HAP-1 (cell line): ENCODE measurements at regions not wholly inside any gene's neighbourhood (a gene's known extent, or its start where the extent isn't known, plus 50 kb on each side); places are given as distances from the start of the nearest gene placed in this dataset.
A peak's percentile ranks its signal among the peaks of the same experiment; 100 is the strongest.
"Not testable (repeated sequence)": the region's sequence is repeated elsewhere in the genome, so short reads cannot be mapped to it uniquely, and the experiment has no call there.

ENCODE experiments used
- DNase-seq, 2 experiments: peaks; one replicate each; pipeline ENCODE4 v3.0.0-alpha.2; 2016 to 2020; ENCODE audit warnings: low spot score in 2 of 2
- H3K27me3 ChIP-seq: fragments of 250-450 bp; sonication (Bioruptor Pico); 2 replicates; pipeline ENCODE4 v1.5.1; 2020; ENCODE audit warnings: low read depth, mild to moderate bottlenecking, moderate library complexity
- H3K36me3 ChIP-seq: fragments of 250-450 bp; sonication (Bioruptor Pico); replicated peaks from 2 replicates; pipeline ENCODE4 v1.5.1; 2020; ENCODE audit warnings: mild to moderate bottlenecking
- H3K4me1 ChIP-seq: fragments of 250-450 bp; sonication (Bioruptor Pico); 2 replicates; pipeline ENCODE4 v1.5.1; 2020; ENCODE audit warnings: mild to moderate bottlenecking
- H3K4me3 ChIP-seq: fragments of 250-450 bp; sonication (Bioruptor Pico); 2 replicates; pipeline ENCODE4 v1.5.1; 2020; ENCODE audit warnings: mild to moderate bottlenecking, moderate library complexity
- H3K9me3 ChIP-seq: fragments of 250-450 bp; sonication (Bioruptor Pico); 2 replicates; pipeline ENCODE4 v1.5.1; 2020; ENCODE audit warnings: mild to moderate bottlenecking, moderate library complexity
- in situ Hi-C: fragments of 300-500 bp; cut with MboI; formaldehyde crosslinking; loops from 3 replicates; pipeline ENCODE4 v1.14.3; 2020; ENCODE audit warnings: low sequenced_read_pairs, inconsistent platforms, mixed read lengths

DNA sequence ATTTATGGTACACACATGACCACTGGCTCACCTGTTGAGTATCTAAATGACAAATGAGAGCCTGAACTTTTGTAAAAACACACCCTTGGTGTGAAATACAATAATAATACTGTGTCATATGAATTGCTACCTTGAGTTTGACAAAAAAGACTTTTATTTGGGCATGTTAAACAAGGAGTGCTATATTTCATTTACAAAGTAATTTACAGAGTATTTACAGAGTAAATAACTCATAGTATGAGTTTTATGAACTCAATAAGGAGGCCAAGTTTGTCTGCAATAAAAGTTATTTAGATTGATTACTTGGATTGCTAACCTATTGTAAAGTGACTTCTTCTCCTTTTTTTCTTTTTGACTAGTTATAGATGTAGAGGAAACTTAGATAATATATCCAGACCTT lies 146.0 kb upstream of the NUDT12 start:
- no peaks in the 10 kb centered on the region for H3K36me3 ChIP-seq
- no peaks in the 10 kb centered on the region for H3K9me3 ChIP-seq
- no peak for DNase-seq
- H3K4me1 ChIP-seq = no peaks in the 10 kb centered on the region
- H3K27me3 ChIP-seq = no peaks in the 10 kb centered on the region
- in situ Hi-C loops = no loop called here
- no peak overlapping the region for H3K4me3 ChIP-seq

GRCh38 chr5:103706939-103707682 lies 144.5 kb upstream of the NUDT12 start:
- Histone ChIP-seq H3K36me3 (no peaks in the 10 kb centered on the region), H3K27me3 (no peaks in the 10 kb centered on the region), H3K9me3 (no peaks in the 10 kb centered on the region), H3K4me1 (no peaks in the 10 kb centered on the region), H3K4me3 (no peak overlapping the region)
- no peak for DNase-seq
- in situ Hi-C loops = no loop called here

GRCh38 chr5:103703617-103704016 lies 141.0 kb upstream of the NUDT12 start:
- no peaks in the 10 kb centered on the region for H3K36me3 ChIP-seq
- no peaks in the 10 kb centered on the region for H3K9me3 ChIP-seq
- no peaks in the 10 kb centered on the region for H3K4me1 ChIP-seq
- no peak for DNase-seq
- peaks cover 10% of the 10 kb centered on the region; the same call in 1 of the 2 replicates for H3K27me3 ChIP-seq
- H3K4me3 ChIP-seq = no peak overlapping the region
- in situ Hi-C loops = no loop called here

GRCh38 chr5:103693517-103693916 lies 130.9 kb upstream of the NUDT12 start:
- peaks cover 9% of the 10 kb centered on the region for H3K4me1 ChIP-seq
- no peak for DNase-seq

DNA sequence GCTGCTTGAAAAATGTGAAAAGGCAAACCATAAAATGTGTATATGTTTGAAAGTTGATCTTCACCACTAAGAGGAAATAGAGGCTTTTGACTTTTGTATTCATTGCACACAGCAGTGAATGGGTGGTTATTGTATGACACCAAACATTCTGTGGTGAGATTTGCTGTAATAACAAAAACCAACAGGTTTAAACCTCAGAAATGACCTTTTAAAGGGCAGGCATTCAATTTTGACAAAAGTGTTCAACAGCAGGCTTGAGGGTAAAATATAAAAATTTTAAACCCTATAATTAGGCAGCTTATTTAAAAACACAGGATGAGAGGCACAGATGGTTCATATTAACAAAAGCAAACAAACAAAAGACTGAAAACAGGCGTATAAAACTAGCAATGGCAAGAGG lies 128.1 kb upstream of the NUDT12 start:
- Histone ChIP-seq H3K4me3 (no peak overlapping the region), H3K9me3 (0 out of 2 replicates have a peak, but pooled peaks cover 3% of the 10 kb centered on the region), H3K4me1 (peaks cover 9% of the 10 kb centered on the region), H3K27me3 (peaks cover 5% of the 10 kb centered on the region; the same call in 1 of the 2 replicates), H3K36me3 (no peaks in the 10 kb centered on the region)
- DNase-seq = peak in 1 of 2 experiments; percentile 72
- in situ Hi-C loops = no loop called here

More at GRCh38 chr5:103693517-103693916, 130.9 kb upstream of the NUDT12 start:
- H3K9me3 ChIP-seq = 0 out of 2 replicates have a peak, but pooled peaks cover 3% of the 10 kb centered on the region
- H3K4me3 ChIP-seq = no peak overlapping the region
- H3K27me3 ChIP-seq = peaks cover 14% of the 10 kb centered on the region
- no peaks in the 10 kb centered on the region for H3K36me3 ChIP-seq
- in situ Hi-C loops = no loop called here

- no peaks in the 10 kb centered on the region for H3K27me3 ChIP-seq
- no peak for DNase-seq
- peaks cover 18% of the 10 kb centered on the region for H3K4me1 ChIP-seq
- no peak overlapping the region for H3K4me3 ChIP-seq
- H3K36me3 ChIP-seq = no peaks in the 10 kb centered on the region
- in situ Hi-C loops = no loop called here
- H3K9me3 ChIP-seq = no peaks in the 10 kb centered on the region
These were observed 117.3 kb upstream of the NUDT12 start for GRCh38 chr5:103679873-103680272.

- H3K9me3 ChIP-seq, H3K27me3 ChIP-seq, in situ Hi-C loops, H3K4me3 ChIP-seq, H3K36me3 ChIP-seq: not testable (repeated sequence)
- peaks cover 18% of the 10 kb centered on the region for H3K4me1 ChIP-seq
- peak; percentile 17 to 56 for DNase-seq
These were observed 113.6 kb upstream of the NUDT12 start for GRCh38 chr5:103676198-103676597.

GRCh38 chr5:103674739-103675138 lies 112.2 kb upstream of the NUDT12 start:
- in situ Hi-C loops = no loop called here
- Histone ChIP-seq H3K36me3 (no peaks in the 10 kb centered on the region), H3K4me3 (no peak overlapping the region), H3K27me3 (0 out of 2 replicates have a peak, but pooled peaks cover 3% of the 10 kb centered on the region), H3K4me1 (peaks cover 16% of the 10 kb centered on the region), H3K9me3 (no peaks in the 10 kb centered on the region)
- DNase-seq = no peak

DNA sequence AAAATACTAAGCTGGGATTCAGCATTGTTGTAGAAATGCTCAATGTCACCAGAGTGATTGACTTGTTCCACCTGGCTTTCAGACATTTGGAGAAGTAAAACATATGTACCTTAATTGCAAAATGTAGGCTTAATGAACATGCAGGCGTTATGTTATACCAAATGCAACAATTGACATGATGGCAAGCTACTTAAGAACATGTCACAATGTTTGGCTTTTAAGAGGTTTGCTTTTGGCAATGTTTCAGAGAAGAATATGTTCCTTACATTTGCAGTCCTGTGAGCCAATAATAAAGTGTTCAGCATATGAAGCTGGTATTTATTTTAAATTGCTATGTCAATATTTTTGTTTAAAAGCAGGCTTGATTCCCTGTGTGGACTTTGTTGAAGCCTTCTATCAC lies 111.7 kb upstream of the NUDT12 start:
- DNase-seq = no peak
- H3K9me3 ChIP-seq = no peaks in the 10 kb centered on the region
- in situ Hi-C loops = no loop called here

GRCh38 chr5:103669615-103670014 lies 107.0 kb upstream of the NUDT12 start:
- 0 out of 2 replicates have a peak, but pooled peaks cover 3% of the 10 kb centered on the region for H3K27me3 ChIP-seq
- H3K36me3 ChIP-seq = no peaks in the 10 kb centered on the region
- no peaks in the 10 kb centered on the region for H3K9me3 ChIP-seq
- in situ Hi-C loops = no loop called here
- no peak overlapping the region for H3K4me3 ChIP-seq
- no peaks in the 10 kb centered on the region for H3K4me1 ChIP-seq
- DNase-seq = no peak

More for the DNA sequence above, 111.7 kb upstream of the NUDT12 start:
- peaks cover 12% of the 10 kb centered on the region for H3K4me1 ChIP-seq
- H3K27me3 ChIP-seq = 0 out of 2 replicates have a peak, but pooled peaks cover 3% of the 10 kb centered on the region
- no peak overlapping the region for H3K4me3 ChIP-seq
- H3K36me3 ChIP-seq = no peaks in the 10 kb centered on the region

DNA sequence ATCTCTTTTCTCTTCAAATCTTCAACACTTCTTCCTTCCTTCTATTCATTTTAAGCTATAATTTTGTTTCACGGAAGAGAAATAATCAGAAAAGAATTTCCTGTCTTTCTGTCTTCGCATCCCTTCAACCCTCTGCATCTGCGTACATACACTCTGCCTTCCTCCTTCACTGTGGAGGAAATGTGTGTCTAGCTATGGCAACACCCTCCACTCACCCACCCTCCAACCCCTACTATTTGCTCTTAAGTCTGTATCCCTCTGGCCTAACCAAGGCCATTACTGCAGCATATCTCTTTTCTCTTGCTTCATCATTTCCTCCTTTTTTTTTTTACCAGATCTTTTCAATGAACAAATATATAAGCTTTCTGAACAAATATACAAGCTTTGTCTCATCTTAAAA lies 105.7 kb upstream of the NUDT12 start:
- H3K27me3 ChIP-seq = 0 out of 2 replicates have a peak, but pooled peaks cover 3% of the 10 kb centered on the region
- no peaks in the 10 kb centered on the region for H3K4me1 ChIP-seq
- no peaks in the 10 kb centered on the region for H3K36me3 ChIP-seq
- no peak for DNase-seq
- 0 out of 2 replicates have a peak, but pooled peaks cover 3% of the 10 kb centered on the region for H3K9me3 ChIP-seq
- in situ Hi-C loops = no loop called here
- no peak overlapping the region for H3K4me3 ChIP-seq

DNA sequence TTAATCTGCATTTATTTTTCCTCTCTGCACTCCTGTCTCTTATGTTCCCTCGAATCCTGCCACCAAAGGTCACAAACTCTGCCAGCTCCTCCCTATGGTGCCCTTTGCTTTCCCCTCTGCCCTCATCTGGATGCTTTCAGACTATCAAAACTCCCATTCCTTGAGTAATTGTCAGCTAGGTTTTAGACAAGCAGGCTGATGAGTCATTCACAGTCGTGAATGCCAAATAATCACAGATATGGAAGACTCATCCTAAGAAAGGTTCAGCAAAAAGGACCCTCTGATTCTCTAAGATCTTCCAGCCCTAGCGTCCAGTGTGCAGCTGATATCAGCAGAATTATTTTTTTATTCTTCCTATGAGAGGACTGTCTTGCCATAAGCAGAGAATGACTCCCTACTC lies 104.5 kb upstream of the NUDT12 start:
- H3K9me3 ChIP-seq = peaks cover 3% of the 10 kb centered on the region; the same call in 1 of the 2 replicates
- no peak overlapping the region for H3K4me3 ChIP-seq
- no peaks in the 10 kb centered on the region for H3K4me1 ChIP-seq
- no peaks in the 10 kb centered on the region for H3K36me3 ChIP-seq
- DNase-seq = no peak
- in situ Hi-C loops = no loop called here
- H3K27me3 ChIP-seq = 0 out of 2 replicates have a peak, but pooled peaks cover 3% of the 10 kb centered on the region

DNA sequence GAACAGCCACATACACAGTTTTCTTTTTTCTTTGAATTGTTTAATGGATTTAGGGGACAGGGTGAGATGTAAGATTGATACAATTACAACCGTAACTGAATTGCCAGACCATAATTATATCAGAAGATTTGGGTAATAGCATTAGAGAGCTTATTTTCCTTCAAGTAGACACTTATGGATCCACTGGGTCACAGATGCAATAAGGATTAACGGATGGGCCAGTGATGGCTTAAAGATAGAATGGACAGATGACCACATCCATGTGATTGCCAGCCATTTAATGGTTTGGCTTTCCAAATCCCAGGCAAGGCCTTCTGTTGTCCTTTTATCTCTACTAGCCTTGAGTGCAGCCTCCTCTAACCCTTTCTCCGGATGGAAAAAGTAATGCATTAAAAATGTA lies 94.7 kb upstream of the NUDT12 start:
- in situ Hi-C loops = no loop called here
- Histone ChIP-seq H3K36me3 (no peaks in the 10 kb centered on the region), H3K27me3 (no peaks in the 10 kb centered on the region), H3K4me1 (no peaks in the 10 kb centered on the region; the same call in 1 of the 2 replicates), H3K4me3 (no peak overlapping the region), H3K9me3 (no peaks in the 10 kb centered on the region)
- no peak for DNase-seq

DNA sequence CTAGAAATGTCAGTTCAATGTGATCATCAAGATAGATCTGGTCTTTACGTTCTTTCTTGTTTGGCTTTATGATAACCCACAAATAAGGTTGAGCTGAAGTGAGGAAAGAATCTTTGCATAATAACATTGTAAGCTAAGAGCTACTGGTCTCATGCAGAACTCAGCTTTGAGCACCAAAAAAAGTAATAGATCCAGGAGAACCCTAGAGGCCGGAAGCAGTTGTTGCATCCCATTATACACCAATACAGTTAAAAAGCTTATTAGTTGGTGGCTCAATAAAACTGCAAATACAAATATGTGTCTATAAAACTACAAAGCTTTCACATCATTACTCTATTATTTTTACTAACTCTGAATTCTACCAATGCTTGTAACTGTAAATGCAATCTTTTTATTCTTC lies 85.5 kb upstream of the NUDT12 start:
- H3K36me3 ChIP-seq = no peaks in the 10 kb centered on the region
- H3K9me3 ChIP-seq = no peaks in the 10 kb centered on the region
- no peak for DNase-seq
- in situ Hi-C loops = no loop called here
- no peaks in the 10 kb centered on the region for H3K27me3 ChIP-seq
- peaks cover 26% of the 10 kb centered on the region for H3K4me1 ChIP-seq
- H3K4me3 ChIP-seq = no peak overlapping the region
